ENCODE measurements at regions not wholly inside any gene's neighbourhood (a gene's known extent, or its start where the extent isn't known, plus 50 kb on each side); places are given as distances from the start of the nearest gene placed in this dataset.

GRCh38 chr14:54310851-54311228, 86.0 kb upstream of the CDKN3 start:
- DNase-seq (ENCODE audit: low read depth): no peak

GRCh38 chr14:54312166-54312801, 84.5 kb upstream of the CDKN3 start:
- peak; percentile 78 for DNase-seq (ENCODE audit: low read depth)

- no peak for DNase-seq (ENCODE audit: low read depth)
Measured at GRCh38 chr14:54314365-54315104, 82.3 kb upstream of the CDKN3 start.

- DNase-seq (ENCODE audit: low read depth): no peak
Measured at GRCh38 chr14:54316652-54317051, 80.2 kb upstream of the CDKN3 start.

DNA sequence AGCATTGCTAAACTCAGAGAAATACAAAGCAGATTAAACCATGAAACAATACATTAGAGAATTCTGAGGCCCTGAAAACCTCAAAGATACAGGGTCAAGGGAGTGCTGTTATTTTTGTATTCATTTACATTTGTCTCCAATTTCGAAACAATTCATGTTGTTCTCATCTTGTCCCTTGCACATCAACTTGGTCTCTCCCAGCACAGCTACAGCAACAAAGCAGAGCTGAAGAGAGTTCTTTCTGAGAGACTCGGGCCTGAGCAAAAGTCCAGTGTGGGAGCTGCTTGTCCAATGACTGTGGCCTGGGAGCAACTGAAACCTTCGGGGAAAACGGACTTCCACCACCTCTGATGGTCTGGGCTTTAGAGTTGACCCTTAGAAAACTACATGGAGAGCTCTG, 79.4 kb upstream of the CDKN3 start:
- DNase-seq (ENCODE audit: low read depth): no peak

DNA sequence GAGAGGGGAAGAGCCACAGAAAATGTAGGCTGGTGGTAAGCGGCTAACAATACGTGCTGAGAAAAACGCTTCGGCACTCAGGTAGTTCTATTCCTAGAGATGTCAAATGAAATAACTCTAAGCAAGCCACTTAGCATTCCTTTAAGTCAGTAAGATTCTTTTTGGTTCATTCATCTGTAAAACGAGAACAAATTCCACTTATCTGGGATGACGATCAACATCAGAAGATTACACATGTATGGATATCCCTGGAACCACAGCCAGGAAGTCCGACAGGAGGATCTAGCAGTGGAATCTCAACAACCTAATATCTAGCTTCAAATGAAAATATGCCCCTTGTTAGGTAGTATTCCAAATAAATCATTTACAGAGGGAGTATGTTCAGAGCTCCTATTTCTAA, 74.6 kb upstream of the CDKN3 start:
- no peak for DNase-seq (ENCODE audit: low read depth)

DNA sequence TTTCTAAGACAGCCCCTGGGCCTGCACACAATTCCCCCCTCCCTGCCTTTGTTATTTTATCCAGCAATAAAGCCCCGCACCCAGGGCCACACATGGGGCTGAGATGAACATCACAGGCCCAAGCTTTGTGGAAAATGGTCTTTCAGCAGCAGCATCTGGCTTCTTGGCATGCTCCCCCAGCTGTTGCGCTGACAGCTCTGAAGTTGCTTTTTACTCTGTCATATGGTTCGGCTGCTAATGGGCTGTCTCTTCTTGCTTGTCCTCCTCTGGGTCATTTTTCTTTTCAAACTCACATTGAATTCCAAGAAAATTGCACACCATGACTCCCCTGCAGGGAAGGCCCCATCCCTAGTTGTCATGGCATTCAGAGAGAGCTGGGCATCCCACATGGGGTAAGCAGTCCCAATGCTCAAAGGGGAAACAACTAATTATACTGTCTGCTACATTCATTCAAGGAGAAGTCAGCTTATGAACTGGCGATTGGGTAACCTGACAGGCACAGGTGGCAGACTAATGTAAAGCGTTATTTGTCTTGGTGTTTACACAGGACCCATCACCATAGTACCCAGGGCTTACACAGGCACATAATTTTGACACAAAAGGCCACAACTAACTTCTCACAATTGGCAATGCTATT, 74.0 kb upstream of the CDKN3 start:
- no peak for DNase-seq (ENCODE audit: low read depth)

- DNase-seq (ENCODE audit: low read depth): no peak
Measured at GRCh38 chr14:54325766-54326165, 71.0 kb upstream of the CDKN3 start.

DNA sequence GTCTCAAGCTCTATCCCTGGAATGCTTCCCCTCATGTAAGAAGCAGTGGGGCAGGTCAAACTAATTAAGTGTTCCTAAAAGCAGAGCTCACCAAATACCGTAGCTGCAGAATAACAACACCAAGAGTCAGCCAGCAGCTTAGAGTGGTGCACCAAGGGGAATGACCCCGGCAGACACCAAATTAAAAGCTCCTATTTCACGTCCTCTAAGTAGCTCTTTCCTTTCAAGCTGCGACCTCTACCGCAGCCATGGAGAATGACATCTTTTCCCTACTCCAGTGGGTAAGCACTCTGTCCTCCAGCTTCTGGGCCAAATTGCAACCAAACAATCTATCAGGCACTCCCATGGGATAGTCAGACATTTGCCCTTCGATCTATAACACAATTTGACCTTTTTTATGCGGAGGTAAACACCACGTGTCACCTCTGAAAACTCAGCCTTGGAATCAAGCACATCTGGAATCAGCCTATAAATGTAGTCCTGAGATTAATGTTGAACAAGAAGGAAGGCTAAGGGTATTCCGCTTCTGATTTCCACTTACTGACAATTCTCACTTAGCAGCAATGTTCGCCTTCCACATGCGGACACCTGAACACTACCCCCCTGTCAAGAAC, 67.6 kb upstream of the CDKN3 start:
- peak; percentile 31 for DNase-seq (ENCODE audit: low read depth)

DNA sequence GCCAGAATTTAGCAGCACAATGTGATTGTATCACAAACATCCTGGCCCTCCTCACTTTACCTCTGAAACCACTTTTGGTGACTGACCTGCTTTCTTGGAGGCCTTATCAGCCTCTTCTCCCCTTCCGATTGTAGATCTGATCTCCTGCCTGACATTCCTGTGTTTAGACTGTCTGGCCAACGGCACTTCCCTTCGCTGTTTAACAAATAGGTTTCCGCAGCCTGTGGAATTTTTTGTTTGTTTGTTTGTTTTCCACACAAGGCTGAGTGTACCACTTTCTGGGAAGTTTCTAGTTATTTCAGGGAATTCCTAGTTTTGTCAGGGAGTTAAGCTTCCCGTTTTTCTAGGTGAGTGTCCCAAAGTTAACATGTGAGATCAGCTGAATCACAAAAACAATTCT, 65.9 kb upstream of the CDKN3 start:
- DNase-seq (ENCODE audit: low read depth): no peak

GRCh38 chr14:54331516-54331915, 65.3 kb upstream of the CDKN3 start:
- DNase-seq (ENCODE audit: low read depth): no peak

DNA sequence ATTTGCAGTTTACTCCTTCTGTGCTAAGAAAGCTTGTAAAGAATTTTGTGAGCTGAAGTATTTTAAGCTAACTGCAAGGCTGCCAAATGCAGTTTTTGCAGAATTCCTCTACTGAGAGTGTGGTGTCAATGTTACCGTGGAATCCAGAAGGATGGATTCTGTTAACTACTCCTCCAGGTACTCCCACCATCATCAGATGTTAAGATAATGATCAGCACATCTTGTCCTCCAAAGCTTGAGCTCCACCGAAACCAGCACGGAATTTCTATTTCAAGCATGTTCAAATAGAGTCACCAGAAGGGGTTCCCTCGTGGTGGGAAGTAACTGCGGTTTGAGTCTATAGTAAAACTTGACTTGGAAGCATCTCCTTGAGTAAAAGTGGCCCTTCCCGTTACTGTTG, 64.3 kb upstream of the CDKN3 start:
- no peak for DNase-seq (ENCODE audit: low read depth)

GRCh38 chr14:54333511-54333910, 63.3 kb upstream of the CDKN3 start:
- DNase-seq (ENCODE audit: low read depth): no peak

DNA sequence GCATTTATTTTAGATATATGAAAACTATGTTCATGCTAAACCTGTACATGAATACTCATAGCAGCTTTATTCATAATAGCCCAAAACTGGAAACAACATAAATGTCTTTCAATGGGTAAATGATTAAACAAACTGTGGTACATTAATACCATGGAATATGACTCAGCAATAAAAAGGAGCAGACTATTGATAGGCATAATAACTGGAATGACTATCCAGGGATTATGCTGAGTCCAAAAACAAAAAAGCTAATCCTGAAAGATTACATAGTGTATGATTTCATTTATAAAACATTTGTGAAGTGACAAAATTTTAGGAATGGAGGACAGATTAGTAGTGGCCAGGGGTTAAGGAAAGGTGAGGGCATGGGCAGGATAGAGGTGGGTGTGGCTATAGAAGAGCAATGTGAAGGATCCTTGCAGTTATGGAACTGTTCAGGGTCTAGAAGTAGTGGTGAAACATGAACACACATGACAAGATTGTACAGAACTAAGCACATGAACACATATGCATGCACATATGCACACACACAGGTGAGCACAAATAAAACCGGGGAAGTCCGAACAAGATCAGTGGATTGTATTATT, 61.1 kb upstream of the CDKN3 start:
- no peak for DNase-seq (ENCODE audit: low read depth)

- no peak for DNase-seq (ENCODE audit: low read depth)
Measured at GRCh38 chr14:54337314-54337713, 59.5 kb upstream of the CDKN3 start.

DNA sequence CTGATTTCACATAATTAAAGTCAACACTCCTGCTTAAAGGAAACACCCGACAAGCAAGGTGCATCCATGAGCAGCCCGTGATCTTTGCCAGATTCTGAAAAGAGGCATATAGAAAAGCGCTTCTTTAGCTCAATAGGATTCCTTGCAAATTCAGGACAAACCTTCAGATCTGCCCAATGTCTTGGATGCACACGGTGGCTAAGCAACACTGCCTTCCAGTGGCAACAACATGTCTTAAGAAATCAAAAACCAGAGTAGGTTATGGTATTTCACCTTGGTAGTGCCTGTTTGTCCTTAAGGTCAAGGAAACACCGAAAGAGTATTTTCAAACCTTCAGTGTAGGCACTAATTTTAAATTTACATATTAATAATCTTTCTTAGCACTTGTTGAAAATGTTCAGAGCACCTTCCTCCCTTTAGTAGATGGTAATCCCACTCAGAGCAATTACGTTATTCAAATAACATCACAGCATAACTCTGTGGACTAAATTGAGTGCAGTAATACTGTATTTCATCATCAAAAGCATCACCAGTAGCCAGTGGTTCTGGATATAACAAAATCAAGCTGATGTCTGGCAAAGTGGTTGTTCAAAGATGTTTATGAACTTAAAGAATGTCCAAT, 58.0 kb upstream of the CDKN3 start:
- peak; percentile 28 for DNase-seq (ENCODE audit: low read depth)

- no peak for DNase-seq (ENCODE audit: low read depth)
Measured at GRCh38 chr14:54339771-54340170, 57.0 kb upstream of the CDKN3 start.

GRCh38 chr14:54342806-54343205, 54.0 kb upstream of the CDKN3 start:
- no peak for DNase-seq (ENCODE audit: low read depth)

- DNase-seq (ENCODE audit: low read depth): no peak
Measured at GRCh38 chr14:54343272-54344121, 53.3 kb upstream of the CDKN3 start.

- no peak for DNase-seq (ENCODE audit: low read depth)
Measured at GRCh38 chr14:54344445-54344844, 52.4 kb upstream of the CDKN3 start.

- DNase-seq (ENCODE audit: low read depth): no peak
Measured at GRCh38 chr14:54346257-54346656, 50.5 kb upstream of the CDKN3 start.

All from non-pigmented ciliary epithelial cell (primary cell).